ENCODE measurements at regions not wholly inside any gene's neighbourhood (a gene's known extent, or its start where the extent isn't known, plus 50 kb on each side); places are given as distances from the start of the nearest gene placed in this dataset.
A peak's percentile ranks its signal among the peaks of the same experiment; 100 is the strongest.

- DNase-seq, result no peak
These were observed 125.7 kb downstream of the TRIM29 start for GRCh38 chr11:120012245-120012644.

GRCh38 chr11:120011836-120012235 lies 126.1 kb downstream of the TRIM29 start:
- peak; percentile 47 for DNase-seq

GRCh38 chr11:120010775-120011174 lies 127.1 kb downstream of the TRIM29 start:
- no peak for DNase-seq

GRCh38 chr11:120009938-120010337 lies 128.0 kb downstream of the TRIM29 start:
- DNase-seq, result no peak

GRCh38 chr11:120007144-120007543 lies 130.8 kb downstream of the TRIM29 start:
- no peak for DNase-seq

GRCh38 chr11:120004723-120005122 lies 133.2 kb downstream of the TRIM29 start:
- no peak for DNase-seq

- peak; percentile 17 for DNase-seq
These were observed 136.5 kb downstream of the TRIM29 start for GRCh38 chr11:120001178-120002090.

GRCh38 chr11:119999220-119999619 lies 138.7 kb downstream of the TRIM29 start:
- DNase-seq, result no peak

- no peak for DNase-seq
These were observed 141.4 kb downstream of the TRIM29 start for GRCh38 chr11:119996556-119996955.

- peak; percentile 12 for DNase-seq
These were observed 142.0 kb downstream of the TRIM29 start for GRCh38 chr11:119995730-119996491.

- DNase-seq, result no peak
These were observed 144.2 kb downstream of the TRIM29 start for GRCh38 chr11:119993722-119994121.

GRCh38 chr11:119992171-119993051 lies 145.5 kb downstream of the TRIM29 start:
- no peak for DNase-seq

- no peak for DNase-seq
These were observed 146.2 kb downstream of the TRIM29 start for GRCh38 chr11:119991669-119992068.

- no peak for DNase-seq
These were observed 146.9 kb downstream of the TRIM29 start for GRCh38 chr11:119991022-119991404.

- peak; percentile 90 for DNase-seq
These were observed 147.4 kb downstream of the TRIM29 start for GRCh38 chr11:119990309-119991021.

GRCh38 chr11:119989159-119989821 lies 148.6 kb downstream of the TRIM29 start:
- DNase-seq, result no peak

- no peak for DNase-seq
These were observed 152.4 kb downstream of the TRIM29 start for GRCh38 chr11:119985551-119985950.

- DNase-seq, result no peak
These were observed 154.1 kb downstream of the TRIM29 start for GRCh38 chr11:119983816-119984215.

- no peak for DNase-seq
These were observed 154.6 kb downstream of the TRIM29 start for GRCh38 chr11:119983240-119983732.

GRCh38 chr11:119982517-119983239 lies 155.2 kb downstream of the TRIM29 start:
- no peak for DNase-seq

GRCh38 chr11:119980431-119980830 lies 157.5 kb downstream of the TRIM29 start:
- DNase-seq, result no peak
